CD4-positive, alpha-beta T cell treated with Interleukin-6 for 4 hours (primary cell): ENCODE measurements at regions not wholly inside any gene's neighbourhood (a gene's known extent, or its start where the extent isn't known, plus 50 kb on each side); places are given as distances from the start of the nearest gene placed in this dataset.

ENCODE experiments used
- DNase-seq: peaks from one replicate; pipeline ENCODE4 v3.0.0-alpha.2; 2020; ENCODE audit warnings: mixed read lengths

DNA sequence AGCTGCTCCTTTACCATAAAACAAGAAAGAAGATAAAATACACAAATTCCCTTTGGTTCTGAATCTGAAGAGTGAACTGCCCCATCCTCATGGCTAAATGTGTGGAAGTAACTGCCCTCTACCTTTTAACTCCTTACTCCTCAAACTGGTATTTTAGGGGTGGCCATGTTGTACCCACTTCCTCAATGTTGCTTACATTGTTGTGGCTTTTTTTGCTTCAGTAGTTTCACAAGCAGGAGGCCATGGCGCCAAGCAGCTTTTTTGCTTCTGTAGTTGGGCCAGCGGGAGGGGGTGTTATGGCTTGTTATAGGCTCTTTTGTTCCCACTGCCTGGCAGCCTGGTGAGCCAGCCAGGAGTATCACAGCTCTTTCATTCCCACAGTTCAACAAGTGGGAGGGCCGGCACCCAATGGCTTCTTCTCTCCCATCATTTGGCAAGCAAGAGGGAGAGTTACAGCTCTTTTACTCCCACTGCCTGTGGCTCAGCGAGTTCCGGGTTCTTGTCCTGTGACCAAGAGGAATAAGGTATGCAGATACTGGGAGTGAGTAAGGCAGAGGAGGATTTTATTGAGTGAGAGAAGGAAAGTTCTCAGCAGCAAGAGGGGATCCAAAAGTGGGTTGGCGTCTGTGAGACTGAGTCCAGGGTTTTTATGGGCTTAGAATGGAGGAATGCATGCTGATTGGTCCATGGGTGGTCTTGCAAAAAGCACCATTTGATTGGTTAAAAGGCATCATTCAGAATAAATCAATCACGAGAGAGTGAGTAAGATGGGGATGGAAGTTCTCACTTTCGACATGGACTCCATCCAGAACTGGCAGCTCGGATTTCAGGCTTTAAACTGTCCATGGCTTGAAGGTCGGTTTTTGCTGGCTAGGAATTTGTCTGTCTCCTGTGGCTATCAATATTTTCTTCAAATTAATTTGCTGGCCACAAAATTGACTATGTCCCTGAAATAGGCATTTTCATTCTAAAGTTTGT, 429.6 kb downstream of the HLX start:
- DNase-seq = no peak

DNA sequence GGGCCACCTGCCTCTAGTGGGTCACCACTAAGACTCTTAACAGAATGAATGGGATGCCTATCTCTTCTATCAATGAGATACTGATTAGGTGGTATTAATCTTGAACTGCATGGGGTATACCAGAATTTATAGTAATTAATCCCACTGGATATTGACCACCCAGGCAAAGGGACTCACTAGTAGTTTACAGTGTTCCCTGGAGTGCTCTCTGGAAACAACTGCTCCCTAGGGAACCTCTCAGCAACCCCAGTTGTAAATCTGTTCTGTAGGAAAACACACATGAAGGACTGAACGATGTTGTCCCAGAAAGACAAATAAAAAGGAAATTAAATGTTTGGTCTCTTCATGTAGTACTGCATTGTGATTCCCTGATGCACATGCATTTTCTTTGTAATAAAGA, 430.5 kb downstream of the HLX start:
- DNase-seq = no peak

- DNase-seq = no peak
Observed at GRCh38 chr1:221310180-221310579, 430.9 kb downstream of the HLX start.

- DNase-seq = no peak
Observed at GRCh38 chr1:221315330-221315729, 426.6 kb downstream of the DUSP10 start.

- DNase-seq = no peak
Observed at GRCh38 chr1:221316491-221317056, 425.3 kb downstream of the DUSP10 start.

- no peak for DNase-seq
Observed at GRCh38 chr1:221317537-221317936, 424.4 kb downstream of the DUSP10 start.

DNA sequence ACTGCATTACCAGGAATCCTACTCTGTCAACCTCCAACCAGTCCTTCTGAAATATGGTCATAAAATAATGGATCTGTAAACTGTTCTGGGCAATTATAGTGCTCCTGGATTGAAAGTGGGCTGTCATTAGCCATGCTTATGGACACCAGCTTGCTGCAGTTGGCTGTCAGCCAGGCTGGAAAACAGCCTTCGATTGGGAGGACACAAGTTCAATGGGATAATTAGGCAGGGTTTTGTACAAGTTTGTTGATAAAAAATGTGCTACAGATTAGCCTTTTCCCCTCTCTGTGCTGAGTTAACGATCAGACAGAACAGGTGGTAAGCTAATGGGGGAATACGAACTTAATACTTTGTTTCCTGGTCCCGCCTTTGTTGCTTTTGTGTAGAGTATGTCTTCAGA, 413.9 kb downstream of the DUSP10 start:
- no peak for DNase-seq

DNA sequence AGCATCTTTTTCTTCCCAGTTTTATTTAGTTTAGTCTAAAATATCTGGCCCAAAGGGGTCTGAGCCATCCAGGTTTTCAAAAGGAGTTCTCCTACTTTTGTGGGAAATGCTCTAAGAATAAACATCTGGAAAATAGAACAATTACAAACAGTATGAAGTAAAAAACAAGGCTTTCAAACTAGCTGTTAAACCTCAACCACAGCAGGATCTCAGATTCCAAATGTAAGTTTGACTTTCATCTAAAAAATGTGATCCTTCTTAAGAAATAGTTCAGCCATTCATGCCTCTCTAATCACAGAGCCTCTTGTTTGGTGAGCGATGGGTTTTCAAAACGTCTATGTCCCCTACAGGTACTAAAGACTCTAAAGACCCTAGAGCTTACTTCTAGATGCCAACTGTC, 413.5 kb downstream of the DUSP10 start:
- DNase-seq = no peak

DNA sequence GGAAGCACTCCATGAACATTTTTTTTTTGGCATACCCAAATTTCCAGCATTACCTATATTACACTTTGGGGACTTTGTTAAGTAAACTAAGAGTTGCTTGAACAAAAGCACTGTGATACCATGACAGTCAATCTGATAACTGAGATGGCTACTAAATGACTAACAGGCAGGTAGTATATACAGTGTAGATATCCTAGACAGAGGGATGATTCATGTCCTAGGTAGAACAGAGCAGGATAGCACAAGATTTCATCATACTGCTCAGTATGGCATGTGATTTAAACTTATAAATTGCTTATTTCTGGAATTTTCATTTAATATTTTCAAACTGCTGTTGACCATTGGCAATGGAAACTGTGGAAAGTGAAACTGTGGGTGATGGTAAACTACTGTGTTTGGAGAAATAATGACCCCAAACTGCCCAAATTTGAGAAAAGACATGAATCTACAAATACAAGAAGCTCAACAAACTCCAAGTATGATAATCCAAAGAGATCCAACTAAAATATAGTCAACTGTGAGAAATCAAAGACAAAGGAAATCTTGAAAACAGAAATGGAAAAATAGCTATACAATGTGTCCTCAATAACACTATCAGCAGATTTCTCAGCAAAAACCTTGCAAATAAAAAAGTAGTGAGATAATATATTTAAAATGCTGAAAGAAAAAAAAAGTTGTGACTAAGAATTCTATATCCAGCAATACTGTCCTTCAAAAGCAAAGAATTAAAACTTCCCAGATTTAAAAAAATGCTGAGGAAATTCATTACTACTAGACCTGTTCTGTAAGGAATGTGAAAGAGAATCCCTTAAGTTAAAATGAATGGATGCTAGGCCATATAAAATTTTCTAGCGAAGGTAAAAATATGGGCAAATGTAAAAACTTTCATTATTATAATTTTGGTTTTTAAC, 410.4 kb downstream of the DUSP10 start:
- DNase-seq = no peak

DNA sequence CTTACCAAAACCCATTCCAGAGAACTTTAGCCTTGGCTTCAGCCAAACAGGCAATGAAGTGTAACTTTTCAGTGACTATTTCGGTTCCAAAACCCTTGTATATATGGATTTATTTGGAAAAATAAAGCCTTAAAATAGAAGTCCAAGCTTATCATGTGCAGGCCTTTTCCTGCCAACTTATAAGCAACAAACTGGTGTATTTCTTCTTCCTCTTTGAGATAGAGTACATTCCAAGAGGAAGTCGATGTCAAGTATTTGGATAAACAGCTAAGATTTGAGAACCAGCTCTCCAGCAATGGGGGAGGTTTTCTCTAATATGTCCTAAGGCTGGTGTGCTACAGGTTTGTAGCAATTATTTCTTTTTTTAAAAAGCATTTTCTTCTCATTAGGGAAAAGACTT, 407.8 kb downstream of the DUSP10 start:
- no peak for DNase-seq

DNA sequence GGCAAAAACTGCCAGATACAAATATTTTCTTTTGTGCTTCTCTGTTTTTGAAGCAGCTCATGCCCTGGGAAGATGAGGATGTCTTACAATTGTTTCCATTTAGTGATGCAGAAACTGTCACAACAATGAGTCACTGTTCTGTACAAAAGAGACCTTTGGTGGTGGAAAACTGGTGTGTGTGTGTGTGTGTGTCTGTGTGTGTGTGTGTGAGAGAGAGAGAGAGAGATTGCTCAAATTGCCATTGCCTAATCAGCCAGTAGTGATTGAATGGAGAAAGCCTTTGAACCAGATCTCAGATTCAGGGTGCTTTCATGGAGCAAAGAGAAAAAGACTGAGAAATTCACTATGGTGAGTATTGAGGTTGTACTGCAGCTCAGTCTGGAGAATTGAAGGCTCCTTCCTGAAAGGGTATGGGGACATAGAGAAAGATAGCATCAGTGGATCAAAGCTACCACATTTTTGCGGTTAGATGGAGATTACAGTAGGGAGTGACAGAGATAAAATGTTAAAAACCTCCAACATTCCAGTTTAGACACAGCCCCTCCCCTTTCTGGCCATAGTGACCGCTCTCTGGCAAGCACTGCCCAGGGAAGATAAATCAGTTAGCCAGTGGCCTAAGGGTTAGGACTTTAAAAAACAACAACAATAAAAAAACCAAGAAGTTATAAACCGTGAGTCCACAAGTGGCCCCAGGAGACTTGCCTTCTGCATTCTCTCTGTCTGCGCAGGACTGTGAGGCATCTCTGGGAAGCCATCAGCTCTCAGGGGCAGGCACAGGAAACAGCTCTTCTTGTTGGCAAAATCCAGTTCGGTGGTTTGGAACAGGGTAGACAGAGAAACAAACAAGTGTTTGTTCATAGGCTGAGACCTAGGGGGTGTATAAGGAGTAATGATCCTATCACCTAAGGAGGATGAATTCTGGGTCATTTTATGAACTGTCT, 406.5 kb downstream of the DUSP10 start:
- no peak for DNase-seq

DNA sequence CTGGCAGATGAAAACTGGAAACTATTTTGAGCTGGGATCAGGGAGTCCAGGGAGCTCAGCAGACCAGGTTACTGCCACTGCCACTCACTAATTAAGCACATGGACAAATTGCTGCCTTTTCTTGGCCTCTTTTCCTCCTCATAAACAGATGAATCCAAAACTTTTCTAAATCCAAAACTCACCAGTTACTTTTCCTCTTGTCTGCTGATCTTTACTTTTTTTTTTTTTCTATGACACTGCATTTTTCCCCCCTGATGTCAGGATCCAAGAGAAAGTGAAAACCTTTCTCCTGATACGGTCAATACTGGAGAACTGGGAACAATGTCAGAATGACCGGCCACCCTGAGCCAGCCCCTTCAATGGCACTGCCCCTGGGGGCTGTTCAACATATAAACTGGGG, 405.8 kb downstream of the DUSP10 start:
- DNase-seq = no peak

DNA sequence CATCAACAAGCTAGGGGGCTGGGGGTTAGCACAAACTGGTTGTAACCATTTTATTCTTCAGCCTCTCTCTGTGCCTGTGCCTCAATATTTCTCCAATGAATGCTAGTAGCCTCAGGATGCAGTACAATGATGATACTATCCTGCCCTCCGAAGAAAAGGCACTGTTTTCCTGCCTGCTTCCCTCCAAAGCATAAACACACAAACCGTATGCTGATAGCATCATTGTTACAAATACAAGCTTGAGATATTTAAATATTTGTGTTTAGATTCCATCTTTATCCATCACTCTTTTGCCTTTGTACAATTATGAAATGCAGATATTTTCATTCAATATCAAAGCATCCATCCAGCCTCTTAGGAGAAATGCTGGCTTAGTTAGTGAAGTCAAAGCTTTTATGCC, 404.8 kb downstream of the DUSP10 start:
- no peak for DNase-seq

- DNase-seq = no peak
Observed at GRCh38 chr1:221343136-221343535, 398.8 kb downstream of the DUSP10 start.

DNA sequence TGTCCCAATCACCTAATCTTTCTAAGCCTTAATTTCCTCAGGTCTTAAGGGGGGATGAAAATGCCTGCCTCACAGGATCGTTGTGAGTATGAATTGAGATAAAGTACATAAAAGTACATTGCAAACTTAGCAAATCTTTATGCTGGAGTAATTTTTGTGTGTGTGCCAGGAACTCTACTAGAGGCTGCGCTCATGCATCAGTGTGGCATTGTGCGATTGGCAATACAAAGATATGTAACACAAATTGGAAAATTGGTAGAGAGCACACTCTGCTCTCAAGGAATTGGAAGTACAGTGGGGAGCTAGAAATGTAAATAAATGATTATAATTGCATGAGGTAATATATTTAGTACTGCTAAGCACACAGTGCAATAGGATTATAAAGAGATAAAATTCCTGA, 398.3 kb downstream of the DUSP10 start:
- DNase-seq = no peak

- DNase-seq = no peak
Observed at GRCh38 chr1:221344693-221345092, 397.2 kb downstream of the DUSP10 start.

DNA sequence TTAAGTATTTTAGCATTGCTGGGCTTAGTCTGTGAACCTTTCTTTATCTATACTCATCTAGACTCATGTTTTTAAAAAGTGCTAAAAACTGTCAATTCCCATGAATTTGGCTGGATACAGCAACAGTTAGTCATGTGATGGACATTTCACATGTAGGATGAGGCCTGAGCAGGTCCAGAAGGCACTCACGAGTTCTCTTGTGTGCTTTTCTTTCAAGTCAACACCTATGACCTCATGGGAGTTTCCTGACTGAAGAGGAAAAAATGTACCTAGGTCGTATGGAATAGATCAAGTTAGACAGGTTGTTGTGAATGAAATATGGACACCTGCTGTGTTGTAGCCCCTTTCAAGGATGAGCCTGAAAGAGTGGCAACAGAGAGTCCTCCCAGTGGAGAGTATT, 394.2 kb downstream of the DUSP10 start:
- no peak for DNase-seq

GRCh38 chr1:221350091-221350490, 391.8 kb downstream of the DUSP10 start:
- DNase-seq = no peak

DNA sequence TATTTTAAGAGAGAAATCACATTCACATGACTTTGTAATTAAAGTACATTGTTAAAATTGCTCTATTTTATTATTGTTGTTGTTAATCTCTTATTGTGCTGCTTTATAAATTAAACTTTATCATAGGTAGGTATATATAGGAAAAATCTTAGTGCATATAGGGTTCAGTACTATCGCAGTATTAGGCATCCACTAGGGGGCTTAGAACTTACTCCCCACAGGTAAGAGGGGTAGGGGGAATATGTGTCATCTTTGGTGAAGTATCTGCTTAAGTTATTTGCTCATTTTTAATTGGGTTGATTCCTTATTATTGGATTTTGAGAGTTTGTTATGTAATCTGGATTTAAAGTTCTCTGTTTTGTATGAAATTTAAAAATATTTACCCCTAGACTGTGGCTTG, 385.2 kb downstream of the DUSP10 start:
- DNase-seq = no peak

DNA sequence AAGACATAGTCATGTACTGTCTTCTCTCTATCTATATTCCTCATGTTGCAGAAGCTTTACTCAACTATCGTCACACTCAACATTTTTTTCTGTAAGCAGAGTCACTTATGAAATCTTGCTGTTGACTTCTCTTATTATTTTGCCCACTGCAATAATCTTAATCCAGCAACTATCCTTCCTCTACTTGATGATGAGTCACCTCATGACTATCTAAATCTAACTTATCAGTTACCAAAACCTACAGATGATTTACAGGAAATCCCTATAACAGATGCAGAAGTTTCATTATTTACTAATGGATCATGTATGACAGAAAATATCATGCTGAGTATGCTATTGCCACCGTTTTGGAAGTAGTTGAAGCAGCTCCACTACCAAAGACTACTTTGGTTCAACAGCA, 378.9 kb downstream of the DUSP10 start:
- DNase-seq = no peak

DNA sequence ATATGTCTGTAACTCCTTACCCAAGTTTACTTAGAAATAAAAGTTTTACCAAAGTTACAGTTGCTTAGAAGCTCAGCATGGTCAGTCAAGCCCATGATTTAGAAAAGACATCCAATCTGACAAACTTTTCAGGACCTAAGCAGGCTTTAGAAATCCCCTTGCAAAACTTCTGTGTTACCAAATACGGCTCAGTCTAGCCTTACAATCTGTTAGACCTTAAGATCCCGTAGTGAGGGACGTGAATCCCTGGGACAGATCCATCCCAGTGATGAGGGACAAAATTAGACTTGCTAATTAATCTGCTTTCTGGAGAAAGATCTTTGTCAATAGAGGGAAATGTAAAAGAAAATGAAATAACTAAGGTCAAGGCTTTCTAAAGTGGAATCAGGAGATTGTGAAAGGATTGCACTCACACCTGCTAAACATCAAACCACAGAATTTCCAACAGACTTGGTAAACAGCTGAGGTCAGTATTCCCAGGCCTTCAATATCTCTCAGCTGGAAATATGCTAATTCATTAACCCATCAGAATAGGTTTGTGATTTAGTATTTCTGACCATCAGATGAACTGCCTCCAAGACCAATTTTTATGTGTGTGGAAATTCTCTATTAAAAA, 375.3 kb downstream of the DUSP10 start:
- no peak for DNase-seq

DNA sequence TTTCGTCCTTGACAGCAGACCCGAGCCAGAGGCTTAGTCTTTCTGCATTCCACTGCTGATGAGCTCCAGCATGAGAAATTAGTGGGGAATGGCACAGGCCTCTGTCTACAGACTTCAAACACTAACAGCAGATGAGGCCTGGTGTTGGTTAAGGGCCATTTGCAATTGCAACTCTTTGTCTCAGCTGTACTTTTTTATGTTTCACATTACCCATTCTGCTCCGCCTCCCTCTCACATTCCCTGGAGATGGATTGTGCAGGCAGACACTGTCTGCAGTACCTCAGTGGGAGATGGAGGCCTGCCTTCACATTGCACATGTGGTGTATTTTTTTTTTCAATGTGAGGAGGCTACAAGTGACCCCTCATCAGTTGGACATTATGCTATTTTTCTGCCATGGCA, 370.2 kb downstream of the DUSP10 start:
- no peak for DNase-seq
